Prostate gland (tissue), 2 donors: ENCODE measurements at regions not wholly inside any gene's neighbourhood (a gene's known extent, or its start where the extent isn't known, plus 50 kb on each side); places are given as distances from the start of the nearest gene placed in this dataset.

Experiments used
- DNase-seq: peaks from one replicate; pipeline ENCODE4 v3.0.0-alpha.2; 2019; ENCODE audit warnings: low spot score
- H3K27ac ChIP-seq, 2 donors: fragments of 200-600 bp; sonication (generic); 2 replicates each; pipeline ENCODE4 v1.5.1; 2017 to 2019
- H3K27me3 ChIP-seq: fragments of 200-600 bp; sonication (generic); replicated peaks from 2 replicates; pipeline ENCODE4 v1.5.1; 2019; ENCODE audit not compliant: insufficient read depth
- H3K36me3 ChIP-seq, 2 donors: fragments of 200-600 bp; sonication (generic); 1 replicate in 1 of 2; 2 replicates in 1 of 2; pipeline versions ENCODE4 v1.5.1 to v1.8.1; 2017 to 2019
- H3K4me1 ChIP-seq: fragments of 200-600 bp; sonication (generic); replicated peaks from 2 replicates; pipeline ENCODE4 v1.5.1; 2019
- H3K4me3 ChIP-seq, 2 donors: fragments of 200-600 bp; sonication (generic); 2 replicates each; pipeline ENCODE4 v1.5.1; 2017 to 2019
- H3K9me3 ChIP-seq: fragments of 200-600 bp; sonication (generic); 2 replicates; pipeline ENCODE4 v1.5.1; 2017
- CTCF ChIP-seq, 4 experiments: fragments of 200-600 bp in 2 of 4; fragments of 450-650 bp in 2 of 4; sonication (generic) in 2 of 4; IDR thresholded peaks; 1 replicate in 3 of 4; 2 replicates in 1 of 4; pipeline ENCODE4 v1.5.1; 2016 to 2019; ENCODE audit warnings: antibody characterized with exemption in 4 of 4, mild to moderate bottlenecking in 2 of 4, moderate library complexity in 2 of 4
- POLR2A ChIP-seq: fragments of 450-650 bp; IDR thresholded peaks from one replicate; pipeline ENCODE4 v1.6.1; 2016; ENCODE audit warnings: antibody characterized with exemption, mild to moderate bottlenecking
- POLR2AphosphoS5 ChIP-seq: sonication (generic); formaldehyde crosslinking; IDR thresholded peaks from one replicate; pipeline ENCODE4 v1.6.1; 2017; ENCODE audit warnings: antibody characterized with exemption
- WGBS: methylation state at CpG from one replicate; pipeline ENCODE4 v1.1.5; 2018; 5-methylcytosine and 5-hydroxymethylcytosine counted together
- intact Hi-C: fragments of 100-400 bp; cut with DNase I; formaldehyde crosslinking; loops from one replicate; pipeline ENCODE4 v1.14.2; 2022

GRCh38 chr12:115430636-115431035 lies 746.7 kb upstream of the TBX3 start:
- H3K27ac ChIP-seq: no peak overlapping the region

GRCh38 chr12:115426732-115427131 lies 742.8 kb upstream of the TBX3 start:
- Histone ChIP-seq H3K27ac (no peak overlapping the region), H3K27me3 (no peaks in the 10 kb centered on the region), H3K4me1 (no peaks in the 10 kb centered on the region), H3K36me3 (no peaks in the 10 kb centered on the region), H3K9me3 (no peaks in the 10 kb centered on the region), H3K4me3 (no peak overlapping the region)
- DNase-seq: no peak
- intact Hi-C loops: no loop called here
- no peak for TF ChIP-seq POLR2A
- no peak for TF ChIP-seq POLR2AphosphoS5
- no peak for TF ChIP-seq CTCF (IDR thresholded peaks at IDR 0.05)

More at GRCh38 chr12:115430636-115431035, 746.7 kb upstream of the TBX3 start:
- TF ChIP-seq POLR2A (no peak), POLR2AphosphoS5 (no peak), CTCF (IDR thresholded peaks at IDR 0.05) (no peak)
- 100% methylated on average over 1 of the region's 1 CpG for WGBS
- no peaks in the 10 kb centered on the region for H3K9me3 ChIP-seq
- no peaks in the 10 kb centered on the region for H3K36me3 ChIP-seq
- no peak for DNase-seq
- no peaks in the 10 kb centered on the region for H3K27me3 ChIP-seq
- no peaks in the 10 kb centered on the region for H3K4me1 ChIP-seq
- intact Hi-C loops: no loop called here
- H3K4me3 ChIP-seq: no peak overlapping the region

GRCh38 chr12:115424003-115424402 lies 740.0 kb upstream of the TBX3 start:
- Histone ChIP-seq H3K4me3 (no peak overlapping the region), H3K27ac (no peak overlapping the region), H3K9me3 (no peaks in the 10 kb centered on the region), H3K36me3 (no peaks in the 10 kb centered on the region), H3K27me3 (no peaks in the 10 kb centered on the region), H3K4me1 (no peaks in the 10 kb centered on the region)
- intact Hi-C loops: no loop called here
- TF ChIP-seq CTCF (IDR thresholded peaks at IDR 0.05): no peak
- no peak for TF ChIP-seq POLR2A
- TF ChIP-seq POLR2AphosphoS5: no peak
- no peak for DNase-seq
- 77% methylated on average over 1 of the region's 1 CpG for WGBS

- intact Hi-C loops: no loop called here
- WGBS: 42% methylated on average over 5 of the region's 5 CpGs
- no peaks in the 10 kb centered on the region for H3K36me3 ChIP-seq
- no peak overlapping the region for H3K4me3 ChIP-seq
- H3K9me3 ChIP-seq: no peaks in the 10 kb centered on the region
- TF ChIP-seq CTCF (IDR thresholded peaks at IDR 0.05) (no peak), POLR2A (no peak), POLR2AphosphoS5 (no peak)
- no peaks in the 10 kb centered on the region for H3K27me3 ChIP-seq
- H3K4me1 ChIP-seq: no peaks in the 10 kb centered on the region
- DNase-seq: no peak
- no peak overlapping the region for H3K27ac ChIP-seq
Measured at GRCh38 chr12:115423546-115423987, 739.6 kb upstream of the TBX3 start.

- H3K36me3 ChIP-seq: no peaks in the 10 kb centered on the region
- TF ChIP-seq CTCF (IDR thresholded peaks at IDR 0.05): no peak
- TF ChIP-seq POLR2AphosphoS5: no peak
- TF ChIP-seq POLR2A: no peak
- no peaks in the 10 kb centered on the region for H3K9me3 ChIP-seq
- intact Hi-C loops: no loop called here
- DNase-seq: no peak
- no peaks in the 10 kb centered on the region for H3K27me3 ChIP-seq
- no peak overlapping the region for H3K4me3 ChIP-seq
- no peak overlapping the region for H3K27ac ChIP-seq
- no peaks in the 10 kb centered on the region for H3K4me1 ChIP-seq
Measured at GRCh38 chr12:115422845-115423545, 739.0 kb upstream of the TBX3 start.
